Osteocyte (in vitro differentiated cells): ENCODE measurements at regions not wholly inside any gene's neighbourhood (a gene's known extent, or its start where the extent isn't known, plus 50 kb on each side); places are given as distances from the start of the nearest gene placed in this dataset.

ENCODE experiments used
- DNase-seq: peaks from one replicate; pipeline ENCODE4 v3.0.0; 2021; ENCODE audit warnings: mixed read lengths; ENCODE audit not compliant: unreplicated experiment; ENCODE audit errors: extremely low spot score
- H3K27ac Mint-ChIP-seq: one replicate; pipeline ENCODE4 v1.8.0; 2021; ENCODE audit warnings: mild to moderate bottlenecking, mixed read lengths; ENCODE audit not compliant: unreplicated experiment
- H3K27me3 Mint-ChIP-seq: one replicate; pipeline ENCODE4 v1.8.0; 2021; ENCODE audit warnings: mixed read lengths; ENCODE audit not compliant: unreplicated experiment
- H3K36me3 Mint-ChIP-seq: one replicate; pipeline ENCODE4 v1.8.0; 2021; ENCODE audit warnings: mixed read lengths; ENCODE audit not compliant: unreplicated experiment
- H3K4me1 Mint-ChIP-seq: one replicate; pipeline ENCODE4 v1.8.0; 2021; ENCODE audit warnings: mixed read lengths; ENCODE audit not compliant: unreplicated experiment
- H3K4me3 Mint-ChIP-seq: one replicate; pipeline ENCODE4 v1.8.0; 2021; ENCODE audit warnings: mild to moderate bottlenecking, moderate library complexity, mixed read lengths; ENCODE audit not compliant: unreplicated experiment
- H3K9me3 Mint-ChIP-seq: one replicate; pipeline ENCODE4 v1.8.0; 2021; ENCODE audit warnings: mixed read lengths; ENCODE audit not compliant: unreplicated experiment
- CTCF ChIP-seq: fragments of 200-600 bp; sonication (generic); IDR thresholded peaks from 2 replicates; pipeline ENCODE4 v1.5.0; 2021; ENCODE audit warnings: antibody characterized with exemption, mild to moderate bottlenecking, moderate library complexity

- Mint-ChIP-seq H3K4me3 (no peak overlapping the region), H3K27me3 (no peaks in the 10 kb centered on the region), H3K4me1 (no peaks in the 10 kb centered on the region), H3K27ac (no peak overlapping the region), H3K36me3 (no peaks in the 10 kb centered on the region), H3K9me3 (peaks cover 43% of the 10 kb centered on the region)
- DNase-seq = no peak
- no peak for TF ChIP-seq CTCF
These were observed 260.7 kb downstream of the ICE1 start for GRCh38 chr5:5683174-5683573.

GRCh38 chr5:5678909-5679308, 256.4 kb downstream of the ICE1 start:
- no peaks in the 10 kb centered on the region for H3K27me3 Mint-ChIP-seq
- no peaks in the 10 kb centered on the region for H3K4me1 Mint-ChIP-seq
- H3K9me3 Mint-ChIP-seq = peaks cover 44% of the 10 kb centered on the region
- no peak for DNase-seq
- TF ChIP-seq CTCF = no peak
- H3K4me3 Mint-ChIP-seq = no peak overlapping the region
- H3K36me3 Mint-ChIP-seq = no peaks in the 10 kb centered on the region
- H3K27ac Mint-ChIP-seq = no peak overlapping the region

GRCh38 chr5:5677738-5678137, 255.3 kb downstream of the ICE1 start:
- DNase-seq = no peak
- no peaks in the 10 kb centered on the region for H3K36me3 Mint-ChIP-seq
- H3K27me3 Mint-ChIP-seq = no peaks in the 10 kb centered on the region
- H3K4me3 Mint-ChIP-seq = no peak overlapping the region
- H3K27ac Mint-ChIP-seq = no peak overlapping the region
- no peaks in the 10 kb centered on the region for H3K4me1 Mint-ChIP-seq
- peaks cover 36% of the 10 kb centered on the region for H3K9me3 Mint-ChIP-seq
- TF ChIP-seq CTCF = no peak

- DNase-seq = no peak
- Mint-ChIP-seq H3K27ac (no peak overlapping the region), H3K36me3 (no peaks in the 10 kb centered on the region), H3K27me3 (no peaks in the 10 kb centered on the region), H3K9me3 (peaks cover 29% of the 10 kb centered on the region), H3K4me3 (no peak overlapping the region), H3K4me1 (no peaks in the 10 kb centered on the region)
- no peak for TF ChIP-seq CTCF
These were observed 253.7 kb downstream of the ICE1 start for GRCh38 chr5:5676218-5676617.

GRCh38 chr5:5675511-5675910, 253.0 kb downstream of the ICE1 start:
- Mint-ChIP-seq H3K36me3 (no peaks in the 10 kb centered on the region), H3K4me1 (no peaks in the 10 kb centered on the region), H3K27me3 (no peaks in the 10 kb centered on the region)

More at GRCh38 chr5:5675511-5675910, 253.0 kb downstream of the ICE1 start:
- H3K4me3 Mint-ChIP-seq = no peak overlapping the region
- no peak for DNase-seq
- peaks cover 22% of the 10 kb centered on the region for H3K9me3 Mint-ChIP-seq
- no peak for TF ChIP-seq CTCF
- no peak overlapping the region for H3K27ac Mint-ChIP-seq
